Non-pigmented ciliary epithelial cell (primary cell): ENCODE measurements at regions not wholly inside any gene's neighbourhood (a gene's known extent, or its start where the extent isn't known, plus 50 kb on each side); places are given as distances from the start of the nearest gene placed in this dataset.

ENCODE experiments used
- DNase-seq: peaks from one replicate; pipeline ENCODE4 v3.0.0-alpha.2; 2010; ENCODE audit warnings: low read depth

DNA sequence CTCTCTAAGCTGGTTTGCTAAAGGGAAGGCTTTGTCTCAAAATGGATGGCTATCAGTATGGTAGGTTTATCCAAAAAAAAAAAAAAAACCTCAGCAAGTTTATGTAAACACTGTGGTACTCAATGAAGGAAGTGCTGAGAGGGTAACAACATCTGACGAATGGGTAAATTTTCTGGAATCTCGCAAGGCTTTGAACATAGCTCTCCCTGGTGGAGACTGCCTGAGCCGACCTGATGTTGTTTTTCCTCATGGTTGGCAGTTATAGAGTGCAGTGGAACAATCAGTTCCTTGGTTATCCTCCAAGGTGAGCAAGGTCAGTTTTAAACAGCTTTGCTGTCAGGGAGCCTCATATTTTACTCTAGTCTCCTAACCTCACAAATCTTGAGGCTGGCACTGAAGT is 94.6 kb downstream of the ZPLD1 start:
- DNase-seq: no peak

DNA sequence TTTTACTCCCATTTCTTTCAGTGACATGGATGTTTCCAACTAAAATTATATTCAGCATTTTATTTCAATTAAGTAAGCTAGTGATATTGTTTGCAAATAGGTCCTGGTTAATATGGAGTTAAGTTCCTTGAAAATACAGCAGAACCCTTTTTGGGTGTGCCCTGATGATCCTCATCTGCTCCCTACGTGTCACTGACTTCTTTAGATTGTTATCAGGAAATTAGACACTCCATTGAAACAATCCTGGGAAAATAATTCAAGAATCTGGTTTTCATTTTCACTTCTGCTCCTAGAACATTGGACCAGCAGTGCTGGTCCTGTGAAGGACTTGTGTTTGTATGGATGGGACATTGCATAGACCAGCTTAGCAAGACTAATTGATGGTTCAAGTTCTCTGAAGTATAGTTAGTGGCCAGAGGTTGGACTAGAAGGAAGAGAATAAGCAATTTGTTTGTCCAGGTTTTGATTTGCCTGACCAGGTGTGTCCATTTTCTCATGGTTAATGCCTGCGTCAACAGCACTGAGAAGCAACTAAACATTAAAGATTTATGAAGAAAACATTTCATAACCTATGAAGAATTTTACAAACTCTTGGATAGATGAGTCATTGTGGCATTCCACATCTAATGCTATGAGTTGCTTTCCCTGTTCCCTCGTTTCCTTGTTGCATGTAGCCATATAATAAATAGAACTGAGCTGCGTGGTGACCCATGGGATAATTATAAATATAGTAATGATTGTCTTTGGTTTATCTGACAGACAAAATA is 95.8 kb downstream of the ZPLD1 start:
- no peak for DNase-seq

DNA sequence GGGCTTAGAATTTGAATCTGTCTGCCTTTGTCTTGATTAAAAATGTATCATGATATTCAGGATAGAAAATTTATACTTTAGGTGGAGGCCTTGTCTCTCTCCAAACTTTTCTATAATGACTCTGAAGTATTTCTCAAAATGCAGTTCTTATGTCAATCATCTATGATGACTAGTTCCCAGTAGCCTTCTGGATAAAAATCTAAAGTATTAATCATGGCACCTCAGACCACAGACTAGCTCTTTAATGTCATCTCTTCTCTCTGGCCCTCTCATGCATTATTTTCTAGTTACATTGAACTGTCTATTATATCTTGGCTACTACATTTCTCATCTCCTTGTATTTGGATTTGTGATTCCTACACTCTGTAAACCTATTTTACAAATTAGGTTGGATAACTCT is 96.9 kb downstream of the ZPLD1 start:
- no peak for DNase-seq

DNA sequence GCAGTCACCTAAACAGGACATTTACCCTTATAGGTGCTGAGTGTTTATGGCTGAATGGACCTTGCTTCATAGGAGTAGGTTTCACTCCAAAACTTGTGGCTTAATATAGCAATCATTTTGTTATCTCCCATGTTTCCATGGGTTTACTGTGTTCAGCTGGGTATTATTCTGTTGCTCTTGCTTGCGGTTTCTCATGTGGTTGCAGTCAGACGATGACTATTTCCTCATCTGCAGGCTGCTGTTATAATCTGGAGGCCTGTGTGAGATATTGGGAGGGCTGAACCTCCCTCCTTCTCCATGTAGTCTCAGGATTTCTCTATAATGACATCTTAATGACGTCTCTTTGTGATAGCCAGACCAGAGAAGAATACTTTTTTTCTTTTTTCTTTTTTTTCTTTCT is 98.1 kb downstream of the ZPLD1 start:
- DNase-seq: no peak

DNA sequence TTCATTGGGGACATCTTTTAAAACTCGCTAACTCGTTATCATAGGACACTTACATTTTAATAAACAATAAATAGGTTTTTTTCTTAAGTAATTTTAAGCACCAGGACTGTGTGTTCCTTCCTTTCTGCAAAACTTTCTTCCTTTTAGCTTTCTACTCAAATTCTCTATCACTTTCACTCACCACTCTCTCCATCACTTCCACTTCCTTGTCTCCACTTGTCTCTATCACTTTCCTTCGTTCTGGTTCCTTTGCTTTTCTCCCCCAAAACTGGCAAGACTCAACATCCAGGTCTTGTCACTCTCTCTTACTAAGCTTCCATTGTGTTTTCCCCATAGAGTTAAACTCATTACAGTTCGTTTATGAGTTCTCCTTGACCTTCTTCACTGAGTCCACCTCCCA is 99.0 kb downstream of the ZPLD1 start:
- no peak for DNase-seq

DNA sequence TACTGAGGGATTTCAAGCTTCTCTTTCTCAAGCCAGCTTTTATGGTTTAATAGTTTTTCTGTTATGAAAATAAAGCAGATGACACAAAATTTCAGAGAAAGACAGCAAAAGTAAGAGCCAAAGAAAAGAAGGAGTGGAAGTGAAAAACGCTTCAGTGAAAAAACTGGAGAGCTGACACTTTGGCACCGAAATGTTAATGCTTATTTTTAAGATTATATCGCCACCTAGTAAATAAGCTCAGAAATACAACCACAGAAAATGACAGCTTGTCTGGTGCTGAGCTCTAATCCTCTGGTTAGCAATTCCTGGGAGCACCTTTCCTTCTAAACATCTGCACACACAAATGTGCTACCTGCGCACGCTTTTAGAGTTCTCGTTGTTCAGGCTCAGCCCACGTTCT is 101.6 kb downstream of the ZPLD1 start:
- peak; percentile 8 for DNase-seq

DNA sequence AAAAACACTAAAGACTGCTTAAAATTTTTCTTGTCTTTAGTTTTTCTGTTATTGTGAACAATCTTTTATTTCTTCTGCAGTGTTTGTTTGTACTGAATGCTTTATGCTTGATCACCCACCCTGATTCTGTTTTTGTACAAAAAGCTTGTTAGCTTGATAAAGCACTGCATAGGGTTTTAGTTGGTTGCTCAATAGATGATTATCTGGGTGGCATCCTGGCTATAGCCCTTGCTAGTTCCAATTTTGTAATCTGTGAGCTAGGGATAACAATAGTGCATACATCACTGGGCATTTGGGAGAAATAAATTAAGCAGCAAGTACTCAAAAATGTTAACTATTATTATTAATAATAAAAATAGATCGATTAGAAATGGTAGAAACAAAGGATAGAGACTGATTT is 102.3 kb downstream of the ZPLD1 start:
- no peak for DNase-seq

DNA sequence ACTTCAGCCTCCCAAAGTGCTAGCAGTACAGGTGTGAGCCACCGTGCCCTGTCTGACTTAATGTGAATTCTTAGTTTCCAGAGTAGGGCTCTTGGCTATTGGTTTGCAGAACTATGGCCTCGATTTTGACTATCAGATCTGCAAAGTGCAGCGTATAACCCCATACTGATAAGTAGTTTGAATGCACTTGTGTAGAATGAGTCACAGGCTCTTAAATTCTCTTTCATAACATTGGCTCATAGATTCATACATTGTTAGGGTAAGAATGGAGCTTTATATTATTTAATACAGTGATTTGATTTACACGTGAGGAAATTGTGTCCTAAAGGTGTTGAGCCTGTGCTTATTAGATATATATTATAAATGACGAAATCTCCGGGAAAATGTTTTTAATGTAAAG is 109.9 kb downstream of the ZPLD1 start:
- DNase-seq: no peak

DNA sequence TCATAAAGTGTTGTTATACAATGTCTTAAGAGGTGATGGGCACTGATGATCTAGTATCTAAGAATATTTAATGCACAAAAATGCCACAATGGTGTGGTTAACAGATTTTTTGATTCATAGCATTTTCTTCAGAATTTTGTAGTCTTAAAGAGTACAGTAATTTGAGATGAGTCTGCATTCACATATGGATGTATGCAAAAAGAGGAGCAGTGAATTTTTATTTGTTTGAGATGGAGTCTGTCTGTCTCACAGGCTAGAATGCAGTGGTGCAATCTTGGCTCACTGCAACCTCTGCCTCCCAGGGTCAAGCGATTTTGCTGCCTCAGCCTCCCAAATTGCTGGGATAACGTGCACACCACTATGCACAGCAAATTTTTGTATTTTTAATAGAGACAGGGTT is 110.5 kb downstream of the ZPLD1 start:
- no peak for DNase-seq

DNA sequence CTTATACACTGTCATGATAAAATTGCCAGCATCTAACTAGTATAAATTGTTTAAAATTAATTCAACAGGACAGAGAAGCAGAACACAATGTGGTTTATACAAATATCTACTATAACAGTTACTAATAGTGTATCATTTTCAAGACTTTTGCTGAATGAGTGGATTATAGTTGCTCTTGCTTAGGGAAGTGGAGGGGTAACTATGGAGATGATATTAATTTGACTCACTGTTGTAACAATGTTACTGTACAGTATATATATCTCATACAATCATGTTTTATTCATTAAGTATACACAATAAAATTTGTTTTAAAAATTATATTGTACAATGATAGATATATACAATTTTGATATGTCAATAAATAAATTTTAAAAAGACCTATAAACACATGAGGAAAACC is 119.1 kb downstream of the ZPLD1 start:
- DNase-seq: no peak

DNA sequence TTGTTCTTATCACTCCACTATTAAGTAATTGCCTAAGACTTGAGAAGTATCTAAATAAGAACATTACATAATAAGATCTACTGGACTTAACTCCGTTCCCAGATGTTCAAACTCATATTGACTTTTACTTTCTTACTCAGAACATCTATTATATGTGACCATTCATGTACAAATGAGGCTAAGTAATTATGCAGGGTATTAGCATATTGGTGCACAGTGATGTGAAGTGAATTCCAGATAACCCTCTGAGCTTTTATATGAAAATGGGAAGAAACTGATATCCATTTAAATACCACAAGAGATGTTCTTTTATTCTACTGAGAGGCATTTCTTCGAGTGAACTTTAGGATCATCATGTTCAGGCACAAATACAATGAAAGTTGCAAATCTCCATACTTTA is 135.7 kb downstream of the ZPLD1 start:
- no peak for DNase-seq

DNA sequence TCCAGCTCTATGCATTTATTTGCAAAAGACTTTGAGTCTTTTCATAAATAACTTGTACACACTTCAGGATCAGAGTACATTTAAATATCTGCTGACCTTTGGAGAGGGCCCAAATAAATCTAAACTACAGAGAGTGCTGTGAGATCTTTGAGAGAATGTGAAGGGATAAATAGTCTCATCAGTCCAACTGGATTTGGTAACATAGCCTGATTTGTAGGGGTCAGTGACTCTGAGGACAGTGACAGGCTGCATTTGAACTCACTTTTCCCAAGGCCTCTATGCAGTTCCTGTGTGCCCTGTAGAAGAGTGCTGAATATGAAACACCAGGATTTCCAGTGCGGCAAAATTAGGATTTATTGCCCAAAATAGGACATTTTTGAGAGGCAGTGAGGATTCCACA is 136.2 kb downstream of the ZPLD1 start:
- no peak for DNase-seq

DNA sequence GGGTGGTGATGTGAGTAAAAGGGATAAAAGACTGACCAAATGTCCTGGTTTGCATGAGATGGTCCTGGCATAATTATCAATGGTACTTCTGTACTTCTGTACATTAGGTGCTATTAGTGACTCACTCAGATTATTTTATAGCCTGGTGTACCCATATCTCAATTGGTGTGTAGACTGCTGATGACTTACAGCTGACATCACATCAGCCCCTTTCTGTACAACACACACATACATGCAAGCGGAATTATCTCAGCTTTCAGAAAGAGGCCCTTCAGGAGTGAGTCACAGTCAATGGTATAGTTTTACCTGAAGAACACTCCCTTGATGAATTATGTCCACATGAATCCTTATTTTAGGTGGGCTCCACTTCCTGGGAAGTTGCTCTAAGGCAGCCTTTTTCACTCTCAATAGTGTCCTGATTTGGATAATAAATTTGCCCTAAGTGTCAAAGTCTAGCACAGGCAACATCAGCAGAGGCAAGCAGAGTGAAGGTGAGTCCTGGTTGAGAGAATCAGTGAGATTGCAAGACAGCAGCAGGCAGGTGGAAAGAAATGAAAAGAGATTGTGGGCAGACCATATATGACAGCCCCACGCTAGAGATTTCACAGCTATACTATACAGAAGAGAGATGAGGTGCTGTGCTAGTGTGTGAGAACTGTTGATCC is 137.0 kb downstream of the ZPLD1 start:
- no peak for DNase-seq

DNA sequence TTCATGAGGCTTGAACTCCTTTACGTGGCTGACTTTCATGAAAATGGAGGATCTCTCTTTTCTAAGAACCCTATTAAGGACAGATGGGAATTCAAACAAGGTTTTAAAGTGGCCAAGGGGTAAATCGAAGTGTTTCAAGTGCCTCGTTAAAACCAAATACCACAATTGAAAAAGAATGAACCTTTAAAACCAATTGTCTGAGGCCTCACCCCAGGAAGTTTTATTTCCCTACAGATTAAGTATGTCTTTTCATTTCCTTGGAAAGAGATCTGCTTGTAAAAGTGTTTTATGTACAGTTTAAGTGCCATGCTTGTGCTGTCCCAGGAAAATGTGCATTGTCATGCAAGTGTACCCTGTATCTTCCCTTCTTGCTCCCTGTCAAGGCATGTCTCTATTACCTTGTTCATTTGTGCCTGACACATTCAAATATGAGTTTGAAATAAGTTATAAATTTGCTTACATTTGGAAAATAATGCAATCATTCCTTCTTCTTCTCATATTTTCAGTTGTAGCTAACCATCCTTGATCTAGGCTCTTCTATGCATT is 138.7 kb downstream of the ZPLD1 start:
- DNase-seq: no peak

DNA sequence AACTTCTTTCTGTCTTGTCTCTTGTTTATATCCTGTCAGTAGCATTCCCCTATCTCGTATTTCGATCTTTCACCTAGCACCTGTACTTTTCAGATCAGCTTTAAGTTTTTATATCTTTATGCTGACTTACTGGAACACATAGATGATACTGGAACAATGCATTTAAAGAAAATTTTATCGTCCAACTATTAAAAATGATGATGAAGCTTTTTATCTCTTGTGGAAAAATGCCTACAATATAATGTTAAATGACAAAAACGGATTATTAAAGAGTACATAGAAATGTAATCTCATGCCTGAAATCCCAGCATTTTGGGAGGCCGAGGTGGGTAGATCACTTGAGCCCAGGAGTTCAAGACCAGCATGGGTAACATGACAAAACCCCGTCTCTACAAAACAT is 139.5 kb downstream of the ZPLD1 start:
- no peak for DNase-seq

DNA sequence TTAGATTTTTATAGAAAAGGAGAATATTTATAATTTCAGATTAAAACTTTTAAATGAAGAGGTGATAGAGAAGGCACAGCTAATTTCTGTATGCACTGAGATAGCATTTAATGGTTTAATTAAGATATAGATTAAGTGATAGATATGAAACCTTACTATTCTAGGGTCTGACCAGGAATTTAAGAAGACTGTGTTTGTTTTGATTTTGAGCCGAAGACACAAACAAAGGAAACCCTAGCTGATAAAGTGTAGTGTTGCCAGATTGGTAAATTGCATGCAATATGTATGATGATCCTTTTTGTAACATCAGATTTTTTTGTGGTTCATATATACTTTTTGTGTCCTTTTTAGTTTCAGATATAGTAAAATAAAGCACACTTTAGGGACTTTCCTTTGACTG is 141.8 kb downstream of the ZPLD1 start:
- no peak for DNase-seq

DNA sequence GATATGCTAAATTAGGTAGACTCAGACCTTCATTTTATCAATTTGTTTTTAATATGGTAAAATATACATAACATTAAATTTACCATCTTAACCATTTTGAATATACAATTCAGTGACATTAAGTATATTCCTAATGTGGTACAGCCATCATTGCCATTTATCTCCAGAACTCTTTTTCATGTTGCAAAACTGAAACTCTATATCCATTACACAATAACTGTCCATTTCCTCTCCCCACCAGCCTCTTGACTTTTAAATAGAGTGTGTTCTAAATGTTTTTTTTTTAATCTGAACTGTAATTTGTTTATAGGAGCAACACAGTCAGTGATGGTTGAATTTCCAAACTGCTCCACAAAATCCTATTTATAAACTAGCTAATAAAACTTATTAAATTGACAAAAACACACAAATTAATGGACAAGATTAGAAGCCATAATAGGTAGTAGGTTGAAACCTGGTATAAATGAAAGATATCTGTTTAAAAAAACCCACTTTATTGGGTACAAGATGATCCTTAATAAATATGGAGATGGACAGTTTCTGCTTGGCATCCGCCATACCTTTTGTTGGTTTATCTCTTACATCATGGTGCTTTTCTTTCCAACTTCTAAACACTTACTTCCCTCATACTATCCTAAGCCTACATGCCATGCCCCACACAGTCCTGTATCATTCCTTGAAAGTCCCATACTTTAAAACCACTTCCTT is 142.4 kb downstream of the ZPLD1 start:
- no peak for DNase-seq

DNA sequence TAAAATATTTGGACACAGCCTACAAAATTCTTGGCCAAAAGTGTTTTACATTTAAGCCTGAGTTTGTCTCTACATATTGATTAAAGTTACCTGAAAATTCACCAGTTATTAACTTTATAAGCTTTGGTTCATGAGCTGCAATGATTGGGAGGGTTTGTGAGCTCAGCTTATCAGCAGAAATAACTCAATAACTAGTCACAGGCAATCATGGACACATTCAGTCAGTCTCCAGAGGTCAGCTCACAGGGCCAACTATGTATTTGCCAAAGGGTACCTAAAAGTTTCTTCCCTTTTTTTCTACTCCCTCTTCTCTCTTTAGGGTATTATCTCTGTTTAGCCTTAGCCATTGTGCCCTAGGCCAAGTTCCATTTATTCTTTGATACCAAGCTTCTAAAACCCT is 145.9 kb downstream of the ZPLD1 start:
- no peak for DNase-seq

DNA sequence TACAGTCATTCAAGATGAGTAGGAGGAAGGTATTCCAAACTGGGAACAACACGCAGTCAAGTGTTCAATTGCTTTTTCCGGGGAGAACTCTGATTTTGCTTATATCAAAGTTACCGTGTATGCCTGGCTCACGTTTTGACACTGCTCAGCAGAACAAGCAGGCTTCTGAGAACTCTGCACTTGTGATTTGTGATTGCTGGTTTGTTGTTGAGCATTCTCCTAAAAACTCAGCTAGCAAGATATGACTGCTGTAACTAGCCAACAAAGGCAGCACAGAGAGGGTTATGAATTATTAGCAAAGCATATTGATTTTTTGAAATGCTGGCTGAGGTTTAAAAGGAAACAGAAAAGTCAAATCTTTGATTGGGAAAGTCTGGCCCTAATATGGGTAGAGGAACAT is 151.7 kb downstream of the ZPLD1 start:
- no peak for DNase-seq

DNA sequence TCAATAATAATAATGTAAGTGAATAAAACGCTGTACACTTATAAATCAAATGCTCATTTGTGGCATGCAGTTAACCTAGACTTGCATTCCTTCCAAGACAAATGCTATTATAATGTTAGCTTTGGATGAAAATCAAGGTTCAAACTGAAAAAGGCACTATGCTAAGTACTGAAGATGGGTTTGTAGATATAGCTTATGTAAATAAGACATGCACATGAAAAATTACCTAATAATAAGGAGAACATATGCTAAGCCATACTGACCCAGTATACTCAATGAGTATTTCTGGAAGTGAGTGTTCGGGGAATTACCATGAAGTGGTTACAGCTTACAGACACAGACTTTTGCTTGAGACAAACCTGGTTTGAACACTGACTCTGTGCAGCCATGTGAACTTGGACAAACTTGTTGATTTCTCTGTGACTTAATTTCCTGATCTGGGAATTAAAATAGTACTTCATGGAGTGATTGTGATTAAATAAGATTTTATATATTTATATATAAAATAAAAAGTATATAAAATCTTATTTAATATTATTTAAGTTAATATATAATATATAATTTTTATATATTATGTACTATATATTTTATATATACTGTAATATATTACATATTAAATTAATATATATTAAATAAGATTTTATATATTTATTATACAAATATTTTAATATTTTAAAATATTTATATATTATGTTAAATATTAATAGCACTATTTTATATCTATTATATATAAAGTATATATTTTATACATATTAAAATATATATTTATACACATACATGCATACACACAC is 159.2 kb downstream of the ZPLD1 start:
- DNase-seq: no peak

DNA sequence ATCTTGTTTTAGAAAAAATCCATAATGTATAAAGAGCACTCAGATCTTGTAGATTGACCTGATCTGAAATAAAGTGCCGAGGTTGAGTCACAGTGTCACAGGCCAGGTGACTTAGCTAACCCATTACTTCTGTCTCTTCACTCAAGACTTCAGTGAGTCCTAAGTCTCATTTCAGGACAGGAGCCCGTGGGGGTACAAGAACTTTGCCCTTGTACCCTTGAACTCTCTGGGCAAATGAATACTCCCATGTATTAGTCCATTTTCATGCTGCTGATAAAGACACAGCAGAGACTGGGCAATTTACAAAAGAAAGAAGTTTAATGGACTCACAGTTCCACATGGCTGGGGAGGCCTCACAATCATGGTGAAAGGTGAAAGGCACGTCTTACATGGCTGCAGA is 160.2 kb downstream of the ZPLD1 start:
- DNase-seq: no peak

DNA sequence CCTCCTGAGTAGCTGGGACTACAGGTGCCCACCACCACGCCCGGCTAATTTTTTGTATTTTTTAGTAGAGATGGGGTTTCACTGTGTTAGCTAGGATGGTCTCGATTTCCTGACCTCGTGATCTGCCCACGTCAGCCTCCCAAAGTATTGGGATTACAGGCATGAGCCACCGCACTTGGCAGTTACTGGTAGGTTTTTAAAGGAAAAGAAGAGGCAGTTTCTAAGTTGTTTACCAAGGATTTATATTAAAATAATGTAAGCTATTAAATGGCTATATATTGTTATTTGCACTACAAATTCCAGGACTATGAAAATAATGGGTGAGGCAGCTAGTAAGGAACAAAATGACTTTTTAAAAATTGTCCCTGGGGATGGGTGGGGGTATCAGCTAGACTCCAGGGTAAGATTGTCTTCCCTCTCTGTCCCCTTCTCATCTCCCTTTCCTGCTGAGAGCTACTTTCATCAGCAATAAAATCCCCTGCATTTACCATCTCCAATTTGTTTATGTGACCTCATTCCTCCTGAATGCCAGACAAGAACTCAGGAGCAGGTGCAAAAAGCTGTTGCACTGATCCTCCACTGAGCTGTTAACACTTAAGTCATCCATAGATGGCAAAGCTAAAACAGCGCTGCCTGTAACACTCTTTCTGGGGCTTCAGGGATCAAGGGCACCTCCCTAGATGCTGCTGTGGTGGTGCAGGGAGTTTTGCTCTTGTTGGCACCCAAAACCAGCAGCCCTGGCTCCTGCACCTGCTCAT is 165.2 kb downstream of the ZPLD1 start:
- no peak for DNase-seq
